Lung (tissue), 11 donors: ENCODE measurements at regions not wholly inside any gene's neighbourhood (a gene's known extent, or its start where the extent isn't known, plus 50 kb on each side); places are given as distances from the start of the nearest gene placed in this dataset.
"Not testable (repeated sequence)": the region's sequence is repeated elsewhere in the genome, so short reads cannot be mapped to it uniquely, and the experiment has no call there.

ENCODE experiments used
- ATAC-seq: fragments of 200-7000 bp; cut with Tn5 transposase; one replicate; pipeline ENCODE4 v1.9.1; 2020; ENCODE audit warnings: moderate number of reproducible peaks; ENCODE audit not compliant: insufficient read depth, low FRiP score
- DNase-seq, 3 donors: peaks; one replicate each; pipeline ENCODE4 v3.0.0-alpha.2; 2013 to 2017
- H3K27ac ChIP-seq, 2 donors: one replicate each; pipeline ENCODE4 v1.5.1; 2013; ENCODE audit warnings: mild to moderate bottlenecking in 2 of 2, moderate library complexity in 2 of 2, control low read depth in 1 of 2, inconsistent platforms in 1 of 2, low read depth in 1 of 2, low read length in 1 of 2
- H3K27me3 ChIP-seq, 3 donors: one replicate each; pipeline ENCODE4 v1.5.1; 2013; ENCODE audit warnings: low read length in 2 of 3; ENCODE audit not compliant: control insufficient read depth in 3 of 3, insufficient read depth in 3 of 3
- H3K36me3 ChIP-seq, 4 donors: one replicate each; pipeline ENCODE4 v1.5.1; 2013; ENCODE audit warnings: low read length in 4 of 4, mild to moderate bottlenecking in 1 of 4, moderate library complexity in 1 of 4; ENCODE audit not compliant: control insufficient read depth in 4 of 4, insufficient read depth in 4 of 4
- H3K4me1 ChIP-seq, 5 donors: one replicate each; pipeline ENCODE4 v1.5.1; 2013; ENCODE audit warnings: low read length in 5 of 5, mild to moderate bottlenecking in 2 of 5, moderate library complexity in 1 of 5; ENCODE audit not compliant: control insufficient read depth in 5 of 5, insufficient read depth in 5 of 5
- H3K4me3 ChIP-seq: one replicate; pipeline ENCODE4 v1.5.1; 2013; ENCODE audit warnings: mild to moderate bottlenecking, control low read depth, moderate library complexity
- H3K9ac ChIP-seq, 2 donors: one replicate each; pipeline ENCODE4 v1.5.1; 2013; ENCODE audit warnings: low read length in 2 of 2, control low read depth in 1 of 2; ENCODE audit not compliant: insufficient read depth in 1 of 2
- H3K9me3 ChIP-seq, 4 donors: one replicate each; pipeline ENCODE4 v1.5.1; 2013; ENCODE audit warnings: low read length in 3 of 4, mild to moderate bottlenecking in 1 of 4, moderate library complexity in 1 of 4; ENCODE audit not compliant: control insufficient read depth in 4 of 4, insufficient read depth in 3 of 4
- WGBS, 2 donors: extraction: QIAGEN DNeasy Blood & Tissue Kit; methylation state at CpG; one replicate each; pipeline ENCODE4 v1.1.7; 2013; 5-methylcytosine and 5-hydroxymethylcytosine counted together
- TF ChIP-seq, protein P1 (sequence below): IDR thresholded peaks from 2 replicates; pipeline ENCODE4 v1.5.1; 2012; ENCODE audit warnings: mild to moderate bottlenecking; ENCODE audit errors: control extremely low read depth, extremely low read depth
- donor health status: control.
- donor health status: control.
- donor health status: Bipolar disorder and iron deficiency.
- donor health status: healthy.
- donor health status: DM: yes; HTN: yes; CAD: no.

DNA sequence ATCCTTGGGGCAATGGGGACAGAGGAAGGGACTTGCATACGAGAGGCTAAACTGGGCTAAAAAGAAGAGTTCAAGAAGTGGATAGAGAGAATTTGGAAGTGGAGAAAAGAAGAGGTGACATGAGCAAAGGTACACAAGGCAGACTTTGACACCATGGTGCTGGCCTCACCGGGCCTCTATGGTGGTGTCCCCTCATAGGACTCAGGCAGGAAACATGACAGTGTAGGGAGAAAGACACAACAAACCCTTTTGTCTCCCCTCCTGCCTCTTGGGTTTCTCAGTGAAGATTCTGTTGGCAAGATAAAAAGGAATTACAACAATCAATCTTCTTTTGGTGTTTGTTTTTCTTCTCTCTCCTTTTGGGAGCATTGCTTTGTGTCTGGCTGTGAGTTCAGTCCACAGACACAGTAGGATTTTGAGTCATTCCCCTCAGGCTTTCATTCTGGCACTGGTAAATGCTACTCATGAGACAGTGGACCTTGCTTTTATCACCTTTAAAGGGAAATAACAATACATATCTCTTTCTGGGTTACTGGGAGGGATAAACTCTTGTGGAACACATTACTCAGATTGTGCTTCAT is 827.7 kb downstream of the TNS3 start:
- no peak for ATAC-seq
- Histone ChIP-seq H3K36me3 (no peaks in the 10 kb centered on the region), H3K4me3 (no peak overlapping the region), H3K27ac (no peak overlapping the region), H3K9ac (no peak overlapping the region), H3K9me3 (no peaks in the 10 kb centered on the region), H3K27me3 (no peaks in the 10 kb centered on the region), H3K4me1 (peaks cover 0 to 7% (median 0%) of the 10 kb centered on the region in 5 donors)
- TF ChIP-seq, protein P1, sequence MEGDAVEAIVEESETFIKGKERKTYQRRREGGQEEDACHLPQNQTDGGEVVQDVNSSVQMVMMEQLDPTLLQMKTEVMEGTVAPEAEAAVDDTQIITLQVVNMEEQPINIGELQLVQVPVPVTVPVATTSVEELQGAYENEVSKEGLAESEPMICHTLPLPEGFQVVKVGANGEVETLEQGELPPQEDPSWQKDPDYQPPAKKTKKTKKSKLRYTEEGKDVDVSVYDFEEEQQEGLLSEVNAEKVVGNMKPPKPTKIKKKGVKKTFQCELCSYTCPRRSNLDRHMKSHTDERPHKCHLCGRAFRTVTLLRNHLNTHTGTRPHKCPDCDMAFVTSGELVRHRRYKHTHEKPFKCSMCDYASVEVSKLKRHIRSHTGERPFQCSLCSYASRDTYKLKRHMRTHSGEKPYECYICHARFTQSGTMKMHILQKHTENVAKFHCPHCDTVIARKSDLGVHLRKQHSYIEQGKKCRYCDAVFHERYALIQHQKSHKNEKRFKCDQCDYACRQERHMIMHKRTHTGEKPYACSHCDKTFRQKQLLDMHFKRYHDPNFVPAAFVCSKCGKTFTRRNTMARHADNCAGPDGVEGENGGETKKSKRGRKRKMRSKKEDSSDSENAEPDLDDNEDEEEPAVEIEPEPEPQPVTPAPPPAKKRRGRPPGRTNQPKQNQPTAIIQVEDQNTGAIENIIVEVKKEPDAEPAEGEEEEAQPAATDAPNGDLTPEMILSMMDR: no peak
- WGBS, 2 donors: 82 to 91% methylated on average over 2 of the region's 2 CpGs
- DNase-seq: no peak

DNA sequence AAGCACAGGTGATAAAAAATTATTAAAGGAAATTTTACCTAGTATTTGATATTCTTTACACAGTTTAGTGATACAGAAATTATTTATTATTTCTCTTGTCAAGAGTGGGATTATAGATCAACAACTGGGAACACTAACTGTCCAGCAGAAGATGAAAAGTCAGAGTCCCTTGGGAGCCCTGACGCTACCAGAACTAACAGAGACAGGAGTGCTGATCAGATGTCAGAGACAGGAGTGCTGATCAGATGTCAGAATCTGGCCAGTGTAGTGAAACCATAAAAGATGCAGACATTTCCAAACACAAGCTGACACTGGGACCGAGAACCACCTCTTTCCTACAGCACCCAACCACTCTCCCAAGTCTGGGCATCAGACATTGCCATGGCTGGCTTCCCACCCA is 828.2 kb downstream of the TNS3 start:
- Histone ChIP-seq H3K4me1 (peaks cover 0 to 7% (median 0%) of the 10 kb centered on the region in 5 donors), H3K9ac (no peak overlapping the region), H3K36me3 (no peaks in the 10 kb centered on the region), H3K9me3 (no peaks in the 10 kb centered on the region), H3K27me3 (no peaks in the 10 kb centered on the region), H3K4me3 (no peak overlapping the region), H3K27ac (no peak overlapping the region)
- no peak for ATAC-seq
- DNase-seq: no peak
- WGBS, 2 donors: 87 to 89% methylated on average over 2 of the region's 2 CpGs
- TF ChIP-seq, protein P1: no peak

DNA sequence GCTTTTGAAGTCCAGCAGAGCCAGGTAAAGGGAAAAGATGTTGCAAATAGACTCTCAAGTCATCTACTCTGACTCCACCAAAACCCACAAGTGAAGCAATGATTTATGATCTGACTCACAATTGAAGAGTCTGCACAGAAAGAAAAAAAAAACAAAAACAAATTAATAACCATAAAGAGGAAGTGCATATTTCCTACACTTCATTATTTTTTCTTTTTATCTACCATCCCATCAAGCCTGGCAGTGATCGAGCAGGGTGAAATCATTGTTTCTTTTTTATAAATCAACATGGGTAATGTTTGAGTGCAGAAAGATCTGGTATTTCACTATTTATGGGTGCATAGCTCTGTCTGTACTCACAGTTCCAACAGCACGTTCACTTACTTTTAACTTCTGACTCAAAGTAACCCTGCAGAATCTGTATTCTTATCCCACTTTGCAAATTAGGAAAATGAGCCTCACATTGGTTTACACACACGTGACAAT is 829.0 kb downstream of the TNS3 start:
- no peak for ATAC-seq

DNA sequence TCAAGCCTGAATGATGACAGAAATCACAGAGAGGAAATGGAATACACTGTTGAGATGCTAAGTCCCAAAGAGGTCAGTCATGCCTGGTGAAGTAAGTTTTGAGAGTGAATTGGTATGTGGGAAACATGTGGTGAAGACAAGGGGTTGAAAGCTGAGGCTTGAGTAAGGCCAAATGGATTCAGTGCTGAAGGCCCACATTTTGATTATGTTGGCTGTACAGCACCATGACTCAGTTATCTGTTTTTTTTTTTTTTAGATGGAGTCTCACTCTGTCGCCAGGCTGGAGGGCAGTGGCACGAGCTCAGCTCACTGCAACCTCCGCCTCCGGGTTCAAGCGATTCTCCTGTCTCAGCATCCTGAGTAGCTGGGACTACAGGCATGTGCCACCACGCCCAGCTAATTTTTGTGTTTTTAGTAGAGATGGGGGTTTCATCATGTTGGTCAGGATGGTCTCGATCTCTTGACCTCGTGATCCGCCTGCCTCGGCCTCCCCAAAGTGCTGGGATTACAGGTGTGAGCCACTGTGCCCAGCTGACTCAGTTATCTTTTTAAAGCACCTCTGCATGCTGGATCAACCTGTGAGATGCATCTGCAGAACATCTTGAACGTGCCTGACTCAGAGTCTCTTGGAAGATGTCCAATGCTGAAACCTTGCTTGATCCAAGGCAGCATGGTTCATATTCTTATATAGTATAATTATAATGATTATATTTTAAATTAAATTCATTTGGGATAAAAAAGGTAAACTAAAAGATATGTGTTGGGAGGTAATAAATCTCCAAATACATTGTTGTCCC is 829.8 kb downstream of the TNS3 start:
- H3K4me3 ChIP-seq, H3K9ac ChIP-seq, ATAC-seq, H3K9me3 ChIP-seq, H3K27me3 ChIP-seq, H3K27ac ChIP-seq, DNase-seq, H3K36me3 ChIP-seq, H3K4me1 ChIP-seq: not testable (repeated sequence)
- 91 to 95% methylated on average over 11 of the region's 11 CpGs for WGBS, 2 donors

More for the DNA sequence above, 829.0 kb downstream of the TNS3 start:
- peaks cover 0 to 7% (median 0%) of the 10 kb centered on the region in 5 donors for H3K4me1 ChIP-seq
- no peak overlapping the region for H3K27ac ChIP-seq
- H3K9ac ChIP-seq: no peak overlapping the region
- H3K4me3 ChIP-seq: no peak overlapping the region
- WGBS, 2 donors: 23 to 35% methylated on average over 3 of the region's 3 CpGs
- no peaks in the 10 kb centered on the region for H3K36me3 ChIP-seq
- peak in 1 of 3 donors; percentile 8 for DNase-seq
- H3K27me3 ChIP-seq: no peaks in the 10 kb centered on the region
- TF ChIP-seq, protein P1: no peak
- H3K9me3 ChIP-seq: no peaks in the 10 kb centered on the region
